ENCODE measurements at regions not wholly inside any gene's neighbourhood (a gene's known extent, or its start where the extent isn't known, plus 50 kb on each side); places are given as distances from the start of the nearest gene placed in this dataset.

DNA sequence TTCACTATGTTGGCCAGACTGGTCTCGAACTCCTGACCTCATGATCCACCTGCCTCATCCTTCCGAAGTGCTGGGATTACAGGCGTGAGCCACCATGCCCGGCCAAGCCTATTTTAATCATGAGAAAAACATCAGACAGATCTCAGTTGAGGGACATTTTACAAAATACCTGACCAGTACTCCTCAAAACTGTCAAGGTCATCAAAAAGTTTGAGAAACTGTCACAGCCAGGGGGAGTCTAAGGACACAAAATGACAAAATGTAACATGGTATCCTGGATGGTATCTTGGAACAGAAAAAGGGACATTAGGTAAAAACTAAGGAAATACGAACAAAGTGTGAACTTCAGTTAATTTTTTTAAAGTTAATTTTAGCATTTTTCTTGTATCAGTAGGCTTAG, 219.8 kb upstream of the PPP1R3A start:
- DNase-seq (ENCODE audit: low read depth), result no peak
- TF ChIP-seq, protein P1, sequence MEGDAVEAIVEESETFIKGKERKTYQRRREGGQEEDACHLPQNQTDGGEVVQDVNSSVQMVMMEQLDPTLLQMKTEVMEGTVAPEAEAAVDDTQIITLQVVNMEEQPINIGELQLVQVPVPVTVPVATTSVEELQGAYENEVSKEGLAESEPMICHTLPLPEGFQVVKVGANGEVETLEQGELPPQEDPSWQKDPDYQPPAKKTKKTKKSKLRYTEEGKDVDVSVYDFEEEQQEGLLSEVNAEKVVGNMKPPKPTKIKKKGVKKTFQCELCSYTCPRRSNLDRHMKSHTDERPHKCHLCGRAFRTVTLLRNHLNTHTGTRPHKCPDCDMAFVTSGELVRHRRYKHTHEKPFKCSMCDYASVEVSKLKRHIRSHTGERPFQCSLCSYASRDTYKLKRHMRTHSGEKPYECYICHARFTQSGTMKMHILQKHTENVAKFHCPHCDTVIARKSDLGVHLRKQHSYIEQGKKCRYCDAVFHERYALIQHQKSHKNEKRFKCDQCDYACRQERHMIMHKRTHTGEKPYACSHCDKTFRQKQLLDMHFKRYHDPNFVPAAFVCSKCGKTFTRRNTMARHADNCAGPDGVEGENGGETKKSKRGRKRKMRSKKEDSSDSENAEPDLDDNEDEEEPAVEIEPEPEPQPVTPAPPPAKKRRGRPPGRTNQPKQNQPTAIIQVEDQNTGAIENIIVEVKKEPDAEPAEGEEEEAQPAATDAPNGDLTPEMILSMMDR (IDR thresholded peaks at IDR 0.05; ENCODE audit: insufficient read depth, low read depth, low read length), result no peak

DNA sequence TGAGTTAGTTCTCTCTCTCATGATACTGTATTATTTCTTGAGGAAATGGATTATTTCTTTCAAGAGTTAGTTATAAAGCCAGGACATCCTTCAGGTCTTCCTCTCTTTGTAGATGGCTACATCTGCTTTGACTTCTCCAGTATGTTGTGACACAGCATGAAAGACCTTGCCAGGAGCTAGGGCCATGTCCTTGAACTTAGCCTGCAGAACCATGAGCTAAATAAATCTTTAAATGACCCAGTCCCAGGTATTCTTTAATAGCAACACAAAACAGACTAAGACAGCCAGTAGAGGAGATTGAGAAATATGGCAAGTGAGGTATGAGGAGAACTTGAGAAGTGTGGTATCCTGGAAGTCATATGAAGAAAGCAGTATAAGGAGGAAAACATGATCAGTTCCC, 214.9 kb upstream of the PPP1R3A start:
- no peak for DNase-seq (ENCODE audit: low read depth)
- TF ChIP-seq, protein P1 (IDR thresholded peaks at IDR 0.05; ENCODE audit: insufficient read depth, low read depth, low read length), result no peak
- H3K4me3 ChIP-seq (ENCODE audit: low read depth, low read length), result no peak overlapping the region

More for the DNA sequence above, 219.8 kb upstream of the PPP1R3A start:
- H3K4me3 ChIP-seq (ENCODE audit: low read depth, low read length), result no peak overlapping the region

DNA sequence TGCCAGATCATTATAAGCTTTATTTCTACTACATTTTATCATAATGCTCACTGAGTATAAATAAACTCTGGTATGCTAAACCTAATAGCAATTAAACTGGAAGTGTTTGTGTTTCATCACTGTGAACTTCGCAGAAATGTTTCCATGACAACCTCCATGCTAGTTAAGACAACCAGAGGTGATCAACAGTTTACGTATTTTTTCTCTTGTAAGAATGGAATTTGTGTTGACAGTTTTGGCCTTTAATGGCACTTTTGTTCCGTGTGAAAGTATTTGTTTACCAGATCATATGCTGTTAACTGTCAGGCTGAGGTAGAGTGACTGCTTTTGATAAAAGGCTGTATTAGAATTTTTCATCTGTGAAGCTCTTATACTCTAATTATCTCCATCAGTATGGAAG, 212.1 kb upstream of the PPP1R3A start:
- no peak overlapping the region for H3K4me3 ChIP-seq (ENCODE audit: low read depth, low read length)
- DNase-seq (ENCODE audit: low read depth), result peak; percentile 14
- TF ChIP-seq, protein P1 (IDR thresholded peaks at IDR 0.05; ENCODE audit: insufficient read depth, low read depth, low read length), result no peak

DNA sequence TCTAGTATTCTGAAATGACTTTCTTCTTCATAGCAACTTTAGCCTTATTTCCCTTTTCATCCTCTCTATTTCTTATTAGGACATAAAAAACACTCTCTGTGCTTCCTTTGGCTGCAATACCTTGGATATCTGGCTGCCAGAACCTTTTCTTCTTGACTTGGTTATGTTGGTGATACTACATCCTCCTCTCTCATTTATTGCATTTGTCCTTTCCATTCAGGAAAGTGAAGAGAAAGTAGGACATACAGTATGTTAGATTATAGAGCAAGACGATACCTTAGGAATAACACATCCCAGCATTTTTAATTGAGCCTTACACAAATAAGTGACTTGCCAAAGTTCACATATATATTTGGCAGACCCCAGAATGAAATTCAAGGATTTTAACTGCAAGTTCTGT, 210.1 kb upstream of the PPP1R3A start:
- DNase-seq (ENCODE audit: low read depth), result no peak
- no peak overlapping the region for H3K4me3 ChIP-seq (ENCODE audit: low read depth, low read length)
- TF ChIP-seq, protein P1 (IDR thresholded peaks at IDR 0.05; ENCODE audit: insufficient read depth, low read depth, low read length), result no peak

DNA sequence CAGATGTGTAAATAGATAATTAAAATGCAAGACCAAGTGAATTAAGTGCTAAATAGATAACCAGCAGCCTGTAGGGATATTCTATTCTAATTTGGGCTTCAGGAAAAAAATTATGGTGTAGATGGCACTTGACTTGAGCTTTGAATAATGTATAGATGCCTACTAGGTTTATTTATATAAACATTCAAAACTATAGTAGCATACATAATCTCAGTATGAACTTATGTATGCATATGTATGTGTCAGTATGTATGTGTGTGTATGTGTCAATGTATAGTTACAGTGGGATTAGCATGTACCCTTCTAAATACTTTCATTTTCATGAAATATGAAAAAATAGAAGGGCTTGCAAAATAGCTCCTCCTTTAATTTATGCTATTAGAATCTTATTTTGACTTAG, 207.3 kb upstream of the PPP1R3A start:
- no peak for DNase-seq (ENCODE audit: low read depth)
- TF ChIP-seq, protein P1 (IDR thresholded peaks at IDR 0.05; ENCODE audit: insufficient read depth, low read depth, low read length), result no peak
- no peak overlapping the region for H3K4me3 ChIP-seq (ENCODE audit: low read depth, low read length)

DNA sequence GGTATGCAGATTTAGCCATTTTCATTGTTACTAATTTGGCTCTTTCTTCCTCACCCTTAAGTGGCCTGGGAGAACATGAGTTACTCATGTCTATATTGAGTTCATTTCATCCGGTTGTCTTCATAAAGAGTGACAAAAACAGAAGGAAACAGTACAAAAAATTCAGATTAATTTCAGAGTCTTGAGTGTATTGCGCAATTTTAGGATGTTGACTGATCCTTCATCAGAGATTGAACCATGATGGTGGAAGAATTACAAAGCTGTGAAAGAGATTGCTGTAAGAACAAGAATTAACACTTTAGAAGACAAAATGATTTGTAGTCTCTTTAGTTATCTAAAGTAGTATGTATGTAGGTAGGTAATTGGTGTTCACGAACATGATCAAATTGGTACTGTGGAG, 194.0 kb upstream of the PPP1R3A start:
- no peak overlapping the region for H3K4me3 ChIP-seq (ENCODE audit: low read depth, low read length)
- DNase-seq (ENCODE audit: low read depth), result no peak
- TF ChIP-seq, protein P1 (IDR thresholded peaks at IDR 0.05; ENCODE audit: insufficient read depth, low read depth, low read length), result no peak

DNA sequence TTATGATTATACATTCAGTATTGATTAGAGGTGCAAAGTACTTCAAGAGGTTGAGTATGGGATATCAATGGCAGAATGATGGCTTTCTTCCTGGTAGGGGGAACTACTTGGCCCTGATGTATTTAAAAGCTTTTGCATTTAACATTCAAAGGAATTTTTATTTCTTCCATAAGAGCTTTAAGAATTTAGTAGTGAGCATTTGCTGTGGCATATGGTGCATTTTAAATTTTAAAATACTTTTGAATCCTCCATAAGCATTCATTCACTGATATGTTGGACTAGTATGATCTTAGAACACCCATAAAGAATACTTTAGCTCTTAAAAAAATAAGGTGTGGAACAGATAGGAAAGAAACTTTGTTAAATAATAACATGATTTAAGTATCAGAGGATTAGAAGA, 191.9 kb upstream of the PPP1R3A start:
- no peak for DNase-seq (ENCODE audit: low read depth)
- TF ChIP-seq, protein P1 (IDR thresholded peaks at IDR 0.05; ENCODE audit: insufficient read depth, low read depth, low read length), result no peak
- no peak overlapping the region for H3K4me3 ChIP-seq (ENCODE audit: low read depth, low read length)
